ENCODE measurements at regions not wholly inside any gene's neighbourhood (a gene's known extent, or its start where the extent isn't known, plus 50 kb on each side); places are given as distances from the start of the nearest gene placed in this dataset.

- TF ChIP-seq CTCF (optimal IDR thresholded peaks at IDR 0.05 in 1 of 3, IDR thresholded peaks at IDR 0.05 in 1 of 3, conservative IDR thresholded peaks at IDR 0.05 in 1 of 3; ENCODE audit: extremely low read depth in 1 of 3, insufficient read depth in 2 of 3, low read length in 3 of 3) (no peak), EZH2 (IDR thresholded peaks at IDR 0.05; ENCODE audit: low read length) (no peak)
These were observed 263.0 kb downstream of the LPIN1 start for GRCh38 chr2:12009323-12009905.
